GM21390 (cell line): ENCODE measurements at regions not wholly inside any gene's neighbourhood (a gene's known extent, or its start where the extent isn't known, plus 50 kb on each side); places are given as distances from the start of the nearest gene placed in this dataset.
"Not testable (repeated sequence)": the region's sequence is repeated elsewhere in the genome, so short reads cannot be mapped to it uniquely, and the experiment has no call there.

Experiments used
- ATAC-seq: cut with Tn5 transposase; IDR thresholded peaks from one replicate; pipeline ENCODE4 v1.9.1; 2021; ENCODE audit not compliant: unreplicated experiment

DNA sequence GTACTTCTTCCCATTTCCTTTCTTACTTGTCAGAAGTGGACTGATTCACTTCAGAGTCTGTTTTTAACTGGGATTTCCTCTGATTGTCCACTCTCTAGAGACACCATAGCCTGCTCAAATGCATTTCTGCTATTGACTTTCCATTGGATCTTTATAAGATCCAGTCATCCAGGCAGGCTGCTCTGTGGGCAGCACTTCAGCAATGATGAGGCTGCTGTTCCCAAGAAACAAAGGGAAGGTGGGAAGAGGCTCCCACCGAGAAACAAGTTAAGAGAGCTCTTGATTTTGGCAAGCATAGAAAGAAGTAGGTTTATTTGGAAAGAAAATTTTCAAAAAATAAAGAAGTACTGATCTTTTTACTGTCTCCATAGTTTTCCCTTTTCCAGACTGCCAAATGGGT is 125.8 kb upstream of the STARD13 start:
- ATAC-seq, result no peak

DNA sequence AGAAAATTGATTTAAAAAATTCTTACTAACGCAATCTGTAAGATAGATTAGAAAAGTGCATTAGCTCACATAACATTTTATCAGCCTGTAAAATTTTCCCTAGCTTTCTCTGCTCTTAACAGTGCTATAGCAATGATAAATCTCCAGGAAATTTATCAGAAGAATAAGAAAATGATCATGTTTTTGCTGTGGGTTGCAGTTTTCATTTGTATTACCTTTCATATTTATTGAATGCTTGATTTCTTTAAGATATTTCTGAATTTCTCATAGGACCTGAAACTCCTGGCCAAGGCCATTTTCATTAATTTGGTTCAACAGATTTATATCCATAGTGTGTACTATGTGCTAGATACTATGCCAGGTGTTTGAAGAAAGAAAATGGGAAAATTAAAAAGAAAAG is 130.3 kb upstream of the STARD13 start:
- ATAC-seq, result no peak

DNA sequence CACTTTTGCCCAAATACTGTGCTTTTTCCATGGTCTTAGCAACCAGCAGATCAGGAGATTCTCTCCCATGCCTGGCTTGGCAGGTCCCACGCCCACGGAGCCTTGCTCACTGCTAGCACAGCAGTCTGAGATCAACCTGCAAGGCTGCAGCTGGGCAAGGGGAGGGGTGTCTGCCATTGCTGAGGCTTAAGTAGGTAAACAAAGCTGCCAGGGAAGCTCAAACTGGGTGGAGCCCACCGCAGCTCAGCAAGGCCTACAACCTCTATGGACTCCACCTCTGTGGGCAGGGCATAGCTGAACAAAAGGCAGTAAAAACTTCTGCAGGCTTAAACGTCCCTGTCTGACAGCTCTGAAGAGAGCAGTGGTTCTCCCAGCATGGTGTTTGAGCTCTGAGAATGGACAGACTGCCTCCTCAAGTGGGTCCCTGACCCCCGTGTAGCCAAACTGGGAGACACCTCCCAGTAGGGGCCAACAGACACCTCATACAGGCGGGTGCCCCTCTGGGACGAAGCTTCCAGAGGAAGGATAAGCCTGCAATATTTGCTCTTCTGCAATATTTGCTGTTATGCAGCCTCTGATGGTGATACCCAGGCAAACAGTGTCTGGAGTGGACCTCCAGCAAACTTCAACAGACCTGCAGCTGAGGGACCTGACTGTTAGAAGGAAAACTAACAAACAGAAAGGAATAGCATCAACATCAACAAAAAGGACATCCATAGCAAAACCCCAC is 132.8 kb upstream of the STARD13 start:
- not testable (repeated sequence) for ATAC-seq

DNA sequence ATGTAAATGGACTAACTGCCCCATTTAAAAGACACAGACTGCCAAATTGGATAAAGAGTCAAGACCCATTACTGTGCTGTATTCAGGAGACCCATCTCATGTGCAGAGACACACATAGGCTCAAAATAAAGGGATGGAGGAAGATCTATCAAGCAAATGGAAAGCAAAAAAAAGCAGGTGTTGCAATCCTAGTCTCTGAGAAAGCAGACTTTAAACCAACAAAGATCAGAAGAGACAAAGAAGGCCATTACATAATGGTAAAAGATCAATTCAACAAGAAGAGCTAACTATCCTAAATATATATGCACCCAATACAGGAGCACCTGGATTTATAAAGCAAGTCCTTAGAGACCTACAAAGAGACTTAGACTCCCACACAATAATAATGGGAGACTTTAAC is 134.6 kb upstream of the STARD13 start:
- not testable (repeated sequence) for ATAC-seq

DNA sequence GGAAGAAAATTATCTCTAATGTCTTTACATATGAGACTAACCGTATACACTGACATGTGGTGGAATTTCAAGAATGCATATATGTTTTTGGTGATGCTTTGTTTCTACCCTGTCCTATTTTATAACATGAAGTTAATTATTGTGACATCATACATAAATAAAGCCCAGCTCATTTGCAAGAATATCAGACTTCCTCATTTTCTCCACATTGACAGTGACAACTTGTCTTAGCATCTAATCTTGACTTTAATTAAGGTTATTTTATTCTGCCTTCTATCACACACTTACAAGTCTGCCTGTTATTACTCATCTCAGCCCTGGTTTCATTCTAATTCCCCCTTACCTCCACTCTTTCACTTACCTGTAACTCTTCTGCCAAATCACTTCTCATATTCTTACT is 140.6 kb upstream of the STARD13 start:
- ATAC-seq, result no peak

DNA sequence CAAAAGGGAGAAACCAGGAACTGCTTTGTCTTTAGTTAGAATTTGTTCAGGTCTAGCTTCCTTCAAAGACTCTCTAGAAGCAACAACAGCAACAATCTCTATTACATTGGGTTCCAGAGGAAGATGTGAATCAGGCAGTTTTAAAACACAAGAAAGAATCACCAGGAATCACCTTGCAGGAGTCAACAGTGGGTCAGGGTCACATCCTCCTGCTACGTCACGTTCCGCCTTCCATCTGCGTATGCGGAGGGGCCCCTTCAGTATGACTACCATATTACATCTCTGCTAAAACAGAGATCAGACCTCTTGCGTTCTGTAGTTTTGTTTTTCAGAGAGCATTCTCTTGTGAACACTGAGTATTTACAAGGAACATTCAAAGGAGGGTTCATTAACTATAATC is 147.8 kb upstream of the STARD13 start:
- ATAC-seq, result no peak

DNA sequence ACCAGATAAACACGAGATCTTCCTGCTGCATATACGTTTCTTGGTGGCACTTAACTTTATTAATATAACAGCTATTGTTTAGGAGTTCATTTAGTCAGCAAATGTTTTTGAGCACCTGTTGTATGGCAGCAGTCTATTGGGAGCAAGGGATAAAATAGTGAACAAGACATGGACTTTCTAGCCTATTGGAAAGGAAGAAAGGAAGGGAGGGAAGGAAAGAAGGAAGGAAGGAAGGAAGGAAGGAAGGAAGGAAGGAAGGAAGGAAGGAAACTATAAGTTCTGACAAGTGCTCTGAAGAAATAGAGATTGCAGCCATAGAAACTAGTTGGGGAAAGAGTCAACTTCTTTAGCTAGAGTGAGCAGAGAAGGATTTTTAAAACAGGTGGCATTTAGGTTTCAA is 149.1 kb upstream of the STARD13 start:
- ATAC-seq, result no peak

DNA sequence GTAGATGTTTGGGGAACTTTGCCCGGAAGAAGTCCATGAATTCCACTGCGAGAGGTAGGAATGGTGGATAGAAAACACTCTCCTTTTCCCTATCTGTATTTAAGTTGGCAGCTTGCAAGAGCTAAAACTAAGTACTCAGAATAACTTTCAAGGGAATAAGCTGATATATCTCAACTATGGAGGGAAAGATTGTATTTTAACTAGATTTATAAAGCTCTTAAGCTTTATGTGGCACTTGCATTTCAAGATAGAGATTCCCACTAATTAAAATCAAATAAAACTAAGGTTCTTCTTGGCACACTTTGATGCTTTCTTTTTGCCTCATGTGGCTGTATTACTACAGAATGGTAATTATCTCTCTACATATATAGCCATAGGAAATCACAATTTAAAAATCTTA is 149.7 kb upstream of the STARD13 start:
- ATAC-seq, result no peak

DNA sequence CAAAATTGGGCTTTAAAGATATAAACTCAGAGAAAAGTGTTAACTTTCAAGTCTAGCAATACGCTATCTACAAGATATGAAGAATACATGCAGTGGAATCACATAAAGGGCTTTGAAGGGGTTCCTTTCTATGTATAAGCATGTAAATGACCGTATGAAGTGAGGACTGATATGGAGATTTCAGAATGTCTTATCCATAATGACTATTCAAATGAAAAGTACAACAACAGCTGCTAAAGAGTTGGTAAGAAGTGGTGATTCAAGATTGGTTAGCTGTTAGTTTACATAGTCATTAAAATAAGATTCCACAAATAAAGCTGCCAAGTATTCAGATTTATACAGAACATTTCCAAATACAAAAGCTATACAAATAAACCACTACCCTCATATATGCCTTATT is 153.4 kb upstream of the STARD13 start:
- no peak for ATAC-seq

DNA sequence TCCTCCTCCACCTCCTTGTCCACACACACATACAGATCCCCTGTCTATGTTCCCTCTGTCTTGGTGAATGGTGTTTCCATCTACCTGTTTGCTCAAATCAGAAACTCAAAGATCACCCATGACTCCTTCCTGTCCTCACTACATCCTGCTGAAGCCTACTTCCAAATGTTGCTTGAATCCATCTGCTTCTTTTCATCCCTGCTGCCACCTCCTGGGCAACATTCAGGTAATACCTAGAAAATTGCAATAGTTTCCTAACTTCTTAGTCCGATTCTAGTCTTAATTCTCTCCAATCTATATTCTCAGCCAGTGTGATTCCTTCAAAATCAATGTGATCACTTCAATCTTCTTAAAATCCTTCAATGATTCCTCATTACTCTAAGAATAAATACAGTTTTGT is 155.5 kb upstream of the STARD13 start:
- no peak for ATAC-seq

DNA sequence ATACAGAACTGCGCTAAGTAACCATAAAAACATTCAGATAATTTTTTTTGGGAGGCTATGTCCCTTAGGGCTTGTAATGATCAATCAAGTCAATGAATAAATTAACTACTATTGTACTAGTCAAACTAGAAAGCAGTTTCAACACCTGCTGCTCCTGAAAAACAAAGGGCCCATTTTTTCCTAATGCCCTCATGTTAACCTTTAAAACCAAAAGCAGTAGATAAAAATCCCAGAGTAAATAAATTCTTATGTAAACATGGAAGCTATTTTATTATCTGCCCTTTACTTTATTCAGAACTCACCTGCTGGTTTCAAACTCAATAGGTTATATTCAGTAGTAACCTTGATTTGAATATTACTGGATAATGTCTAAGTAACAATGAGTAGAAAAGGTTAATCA is 159.5 kb upstream of the STARD13 start:
- no peak for ATAC-seq

DNA sequence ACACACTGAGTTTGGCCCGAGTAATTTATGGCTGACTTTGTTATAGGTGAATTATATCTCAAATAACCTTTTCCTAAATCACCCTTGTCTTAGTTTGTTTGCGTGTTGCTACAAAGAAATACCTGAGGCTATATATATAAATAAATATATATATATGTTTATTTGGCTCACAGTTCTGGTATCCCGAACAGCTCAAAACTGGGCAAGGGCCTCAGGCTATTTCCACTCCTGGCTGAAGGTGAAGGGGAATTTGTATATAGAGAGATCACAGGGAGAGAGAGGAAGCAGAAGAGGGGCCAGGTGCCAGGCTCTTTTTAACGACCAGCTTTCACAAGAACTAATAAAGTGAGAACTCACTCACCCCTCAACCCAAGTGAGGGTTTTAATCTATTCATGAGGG is 159.9 kb upstream of the STARD13 start:
- ATAC-seq, result no peak

DNA sequence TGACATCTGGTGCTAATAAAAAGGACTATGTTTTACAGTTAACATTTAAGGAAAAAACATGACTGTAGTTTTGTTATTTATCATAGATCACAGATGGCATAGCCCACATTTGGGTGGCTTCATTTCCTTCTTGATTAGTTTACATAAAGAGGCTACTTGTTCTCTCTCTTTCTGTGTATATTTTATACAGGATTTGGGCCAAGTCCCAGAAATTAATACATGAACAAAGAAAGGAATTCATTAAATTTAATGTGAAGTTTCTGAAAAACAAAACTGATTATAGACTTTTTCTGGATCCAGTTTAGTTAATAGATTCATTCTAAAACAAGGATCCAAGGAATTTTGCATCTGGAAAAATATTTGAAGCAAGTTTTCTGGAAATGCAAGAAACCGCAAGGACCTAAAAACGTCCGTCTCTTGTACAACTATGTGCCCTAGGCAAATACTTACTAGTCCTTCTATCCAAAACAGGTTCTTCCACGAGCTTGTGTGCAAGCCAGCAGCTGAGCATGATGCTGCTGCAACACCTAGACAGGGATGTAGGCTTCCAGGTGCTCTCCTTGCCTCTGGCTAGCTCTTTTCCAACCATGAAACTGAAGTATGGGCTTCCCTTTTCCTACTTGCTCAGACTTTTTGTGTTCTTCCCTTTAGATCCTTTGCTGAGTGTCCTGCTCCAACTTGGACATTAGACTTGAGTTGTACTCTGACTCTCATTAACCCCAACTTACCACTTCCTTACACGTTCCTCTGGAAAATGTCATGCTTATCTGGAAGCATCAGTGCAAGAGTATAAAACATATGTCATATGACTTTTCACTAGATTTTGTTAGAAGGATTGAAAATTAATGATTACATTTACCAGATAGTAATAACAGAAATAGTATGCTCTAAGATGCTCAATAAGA is 161.5 kb upstream of the STARD13 start:
- ATAC-seq, result no peak

DNA sequence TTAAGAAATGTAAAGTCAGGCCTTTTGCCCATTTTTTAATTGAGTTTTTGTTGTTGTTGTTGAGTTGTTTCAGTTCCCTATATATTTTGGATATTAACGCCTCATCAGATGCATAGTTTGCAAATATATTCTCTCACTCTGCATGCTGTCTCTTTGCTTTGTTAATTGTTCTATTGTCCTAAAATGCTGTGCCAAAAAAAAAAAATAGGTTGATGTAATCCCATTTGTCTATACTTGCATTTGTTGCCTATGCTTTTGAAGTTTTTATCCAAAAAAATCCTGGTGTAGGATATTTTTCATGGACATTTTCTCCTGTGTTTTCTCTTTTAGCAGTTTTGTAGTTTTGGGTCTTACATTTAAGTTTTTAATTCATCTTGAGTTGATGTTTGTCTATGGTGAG is 163.3 kb upstream of the STARD13 start:
- ATAC-seq, result no peak

DNA sequence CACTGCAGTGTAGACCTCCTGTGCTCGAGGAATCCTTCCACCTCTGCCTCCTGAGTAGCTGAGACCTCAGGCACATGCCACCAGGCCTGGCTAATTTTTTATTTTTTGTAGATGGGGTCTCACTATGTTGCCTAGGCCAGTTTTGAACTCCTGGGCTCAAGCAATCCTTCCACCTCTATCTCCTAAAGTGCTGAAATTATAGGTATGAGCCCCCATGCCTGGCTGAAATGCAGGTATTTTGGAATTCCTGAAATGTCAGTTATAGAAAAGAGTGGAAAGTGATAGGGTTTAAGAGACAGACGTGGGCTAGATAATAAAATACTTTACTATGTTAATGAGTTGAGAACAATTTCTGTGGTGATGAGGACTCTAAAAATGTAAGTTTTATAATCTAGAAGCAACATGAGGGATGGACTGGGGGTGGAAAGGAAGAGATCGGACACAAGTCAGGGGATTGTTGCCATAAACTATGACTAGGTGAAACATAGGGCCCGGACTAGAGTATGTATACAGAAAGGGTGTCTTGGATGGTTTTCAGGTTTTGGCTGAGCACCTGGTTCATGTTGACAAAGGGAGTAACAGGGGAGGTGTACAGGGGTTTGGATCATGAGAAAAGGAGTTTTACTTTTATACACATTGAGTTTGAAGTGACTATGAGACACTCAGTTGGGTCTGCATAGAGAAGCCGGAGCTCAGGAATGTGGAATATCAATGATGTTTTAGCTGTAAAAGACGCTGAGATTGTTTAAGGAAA is 165.6 kb upstream of the STARD13 start:
- ATAC-seq, result no peak

DNA sequence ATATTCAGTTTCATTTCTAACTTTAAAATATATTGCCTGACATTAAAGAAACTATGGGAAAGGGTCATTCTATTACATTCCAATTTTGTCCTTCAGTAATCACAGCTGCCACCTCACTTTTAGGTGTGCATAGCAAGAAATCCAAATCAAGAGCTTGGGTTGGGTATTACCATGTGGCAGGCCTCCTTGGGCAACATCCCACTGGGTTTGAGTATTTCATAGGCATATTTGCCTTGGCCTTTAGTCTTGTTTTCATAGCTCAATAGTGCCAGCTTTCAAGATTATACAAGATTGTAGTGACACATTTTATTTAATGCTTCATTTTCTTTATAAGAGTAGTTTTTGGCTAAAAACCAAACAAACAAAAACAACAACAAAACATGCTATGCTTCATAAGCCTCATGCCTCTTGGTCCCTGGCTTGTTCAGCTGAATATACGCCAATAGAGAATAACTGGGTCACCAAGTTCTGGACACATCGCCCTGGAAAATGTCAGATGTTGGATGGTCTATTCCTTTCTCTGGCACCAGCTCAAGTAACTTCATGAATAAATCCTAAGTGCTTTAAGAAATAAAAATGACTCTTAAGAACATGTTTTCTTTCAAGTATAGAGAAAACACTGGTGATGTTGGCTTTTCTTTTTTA is 167.4 kb upstream of the STARD13 start:
- ATAC-seq, result no peak

DNA sequence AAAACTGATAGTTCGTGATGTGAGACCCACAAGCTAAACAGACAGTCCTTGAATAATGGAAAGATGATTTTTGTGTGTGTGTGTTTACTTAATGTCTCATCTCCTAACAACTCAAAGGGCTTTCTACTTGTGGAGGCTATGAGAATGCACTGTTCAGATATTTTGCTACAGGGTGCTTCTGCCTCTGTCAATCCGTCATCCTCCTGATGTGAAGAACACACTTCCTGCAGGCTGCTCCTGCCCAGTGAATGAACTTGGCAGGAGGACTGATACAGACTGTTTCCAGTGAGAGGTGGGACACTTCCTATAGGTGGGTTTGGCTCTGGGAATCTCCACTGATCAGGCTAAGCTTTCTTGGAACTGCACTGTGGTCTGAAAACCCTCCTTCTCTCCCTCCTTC is 168.4 kb upstream of the STARD13 start:
- ATAC-seq, result no peak

DNA sequence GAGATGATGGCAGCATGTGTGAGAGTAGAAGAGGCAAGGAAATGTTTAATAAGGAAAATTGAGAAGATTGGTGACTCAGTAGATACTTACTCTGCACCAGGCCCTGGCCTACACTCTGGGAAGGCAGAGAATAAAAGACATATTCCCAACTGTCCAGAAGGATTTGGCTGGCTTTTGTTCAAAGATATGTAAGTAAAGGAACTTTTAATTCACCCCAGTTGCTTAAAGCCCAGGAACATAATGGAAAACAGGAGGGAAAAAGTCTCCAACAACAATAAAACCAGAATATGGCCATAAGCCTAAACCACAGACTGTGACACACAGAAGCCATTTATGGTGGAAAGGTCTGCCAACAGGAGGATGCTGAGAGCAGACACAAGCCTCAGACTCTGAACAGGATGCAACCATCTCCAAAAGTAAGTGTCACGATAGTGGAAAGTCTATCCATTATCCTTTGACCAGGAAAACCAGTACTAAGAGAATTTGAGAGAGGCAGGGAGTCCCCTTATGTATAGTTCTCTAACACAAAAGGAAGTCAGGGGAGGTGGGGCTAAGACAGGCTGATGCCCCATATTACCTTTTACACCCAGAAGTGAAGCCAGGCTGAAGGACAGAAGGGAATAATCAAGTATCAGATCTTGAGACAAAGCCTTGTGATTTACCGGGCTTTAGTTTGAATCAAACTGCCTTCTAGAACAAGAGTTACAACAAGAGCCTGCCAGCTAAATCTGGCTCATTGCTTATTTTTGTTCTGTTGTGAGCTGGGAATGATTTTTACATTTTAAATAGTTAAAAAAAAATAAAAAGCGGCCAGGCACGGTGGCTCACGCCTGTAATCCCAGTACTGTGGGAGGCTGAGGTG is 169.5 kb upstream of the STARD13 start:
- ATAC-seq, result no peak

DNA sequence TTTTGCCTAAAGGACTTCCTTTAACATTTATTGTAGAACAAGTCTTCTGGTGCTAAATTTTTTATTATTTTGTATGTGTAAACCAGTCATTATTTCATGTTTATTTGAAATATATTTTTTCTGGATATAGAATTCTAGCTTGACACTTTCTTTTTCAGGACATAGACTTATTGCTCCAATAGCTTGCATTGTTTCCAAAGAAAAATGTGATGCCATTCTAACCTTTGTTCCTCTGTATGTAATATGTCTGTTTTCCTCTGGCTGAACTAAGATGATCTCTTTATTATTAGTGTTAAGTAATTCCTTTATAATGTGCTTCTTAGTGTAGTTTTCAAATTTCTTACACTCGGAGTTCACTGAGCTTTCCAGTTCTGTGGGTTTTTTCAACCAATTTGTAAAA is 174.1 kb upstream of the STARD13 start:
- no peak for ATAC-seq

DNA sequence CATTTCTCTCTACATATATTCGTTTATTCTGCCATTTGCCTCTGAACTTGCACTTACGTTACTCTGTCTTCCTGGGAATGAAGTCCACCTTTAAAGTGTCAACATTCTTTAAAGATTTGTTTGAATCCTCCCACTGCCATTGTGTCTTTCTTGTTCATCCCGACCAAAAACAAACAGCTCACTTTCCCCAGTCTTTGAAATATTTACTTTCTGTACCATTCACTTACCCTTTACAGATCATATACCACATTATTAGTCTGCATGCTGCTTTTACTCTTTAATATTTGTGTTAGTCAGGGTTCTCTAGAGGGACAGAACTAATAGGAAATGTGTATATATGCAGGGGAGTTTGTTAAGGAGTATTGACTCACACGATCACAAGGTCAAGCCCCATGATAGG is 176.6 kb upstream of the STARD13 start:
- ATAC-seq, result no peak
